Common myeloid progenitor, CD34-positive (primary cell): ENCODE measurements at regions not wholly inside any gene's neighbourhood (a gene's known extent, or its start where the extent isn't known, plus 50 kb on each side); places are given as distances from the start of the nearest gene placed in this dataset.

ENCODE experiments used
- CTCF ChIA-PET: fragments of 350-600 bp; sonication (Branson Sonifier 250); formaldehyde crosslinking; loops from one replicate; lab custom pipeline; 2021; ENCODE audit warnings: antibody characterized with exemption; lab: Charles Lee
- POLR2A ChIA-PET: fragments of 350-600 bp; sonication (Branson Sonifier 250); formaldehyde crosslinking; loops from one replicate; lab custom pipeline; 2021; ENCODE audit warnings: antibody characterized with exemption; lab: Charles Lee
- DNase-seq, 3 donors: peaks; one replicate each; pipeline versions ENCODE4 v3.0.0 to v3.0.0-alpha.2; 2013
- H3K27ac ChIP-seq, 2 experiments: 1 replicate in 1 of 2; 2 replicates in 1 of 2; pipeline ENCODE4 v1.7.0; 2013; ENCODE audit warnings: inconsistent platforms in 2 of 2, low read length in 2 of 2, mild to moderate bottlenecking in 2 of 2, low read depth in 1 of 2, moderate library complexity in 1 of 2; ENCODE audit not compliant: severe bottlenecking in 2 of 2, insufficient read depth in 1 of 2, poor library complexity in 1 of 2
- H3K27me3 ChIP-seq, 5 experiments: replicated peaks in 2 of 5; 1 replicate in 3 of 5; 2 replicates in 2 of 5; pipeline versions ENCODE4 v1.6.1 to v1.7.0; 2013; ENCODE audit warnings: low read length in 4 of 5, mild to moderate bottlenecking in 2 of 5, moderate library complexity in 2 of 5, inconsistent platforms in 1 of 5; ENCODE audit not compliant: insufficient read depth in 5 of 5, control insufficient read depth in 4 of 5
- H3K36me3 ChIP-seq, 4 experiments: 1 replicate in 2 of 4; 2 replicates in 2 of 4; pipeline versions ENCODE4 v1.6.1 to v1.7.0; 2013; ENCODE audit warnings: low read length in 3 of 4, control low read depth in 1 of 4, mild to moderate bottlenecking in 1 of 4; ENCODE audit not compliant: control insufficient read depth in 4 of 4, insufficient read depth in 4 of 4
- H3K4me1 ChIP-seq, 4 experiments: 1 replicate in 3 of 4; 2 replicates in 1 of 4; pipeline versions ENCODE4 v1.6.1 to v1.7.1; 2013; ENCODE audit warnings: low read length in 3 of 4, mild to moderate bottlenecking in 3 of 4, control low read depth in 1 of 4, inconsistent platforms in 1 of 4, moderate library complexity in 1 of 4; ENCODE audit not compliant: control insufficient read depth in 4 of 4, insufficient read depth in 4 of 4; ENCODE audit errors: control extremely low read depth in 1 of 4
- H3K4me3 ChIP-seq, 7 experiments: 1 replicate in 4 of 7; 2 replicates in 3 of 7; pipeline versions ENCODE4 v1.5.1 to v1.7.0; 2013; ENCODE audit warnings: mild to moderate bottlenecking in 7 of 7, low read length in 6 of 7, moderate library complexity in 6 of 7, inconsistent platforms in 2 of 7, low read depth in 2 of 7, control low read depth in 1 of 7; ENCODE audit not compliant: insufficient read depth in 4 of 7, control insufficient read depth in 1 of 7; ENCODE audit errors: extremely low read depth in 1 of 7
- H3K9me3 ChIP-seq, 5 experiments: 1 replicate in 4 of 5; 2 replicates in 1 of 5; pipeline versions ENCODE4 v1.6.1 to v1.7.1; 2013; ENCODE audit warnings: low read length in 4 of 5, mild to moderate bottlenecking in 2 of 5, inconsistent platforms in 1 of 5, low read depth in 1 of 5, moderate library complexity in 1 of 5; ENCODE audit not compliant: control insufficient read depth in 4 of 5, insufficient read depth in 2 of 5; ENCODE audit errors: control extremely low read depth in 1 of 5
- WGBS: methylation state at CpG from one replicate; pipeline ENCODE4 v1.1.5; 2013; ENCODE audit not compliant: insufficient coverage; 5-methylcytosine and 5-hydroxymethylcytosine counted together

- Histone ChIP-seq H3K4me1 (no peaks in the 10 kb centered on the region), H3K9me3 (no peaks in the 10 kb centered on the region), H3K27ac (no peak overlapping the region), H3K36me3 (no peaks in the 10 kb centered on the region), H3K27me3 (peaks cover 0 to 2% (median 0%) of the 10 kb centered on the region in 5 experiments), H3K4me3 (no peak overlapping the region)
- ChIA-PET POLR2A (no interaction called here), CTCF (no interaction called here)
- WGBS: 100% methylated on average over 1 of the region's 5 CpGs
- DNase-seq: peak in 1 of 3 donors; percentile 10
These were observed 450.7 kb downstream of the TSHZ3 start for GRCh38 chr19:30898353-30899103.

GRCh38 chr19:30897553-30897952 lies 451.7 kb downstream of the TSHZ3 start:
- 100% methylated on average over 6 of the region's 7 CpGs for WGBS
- Histone ChIP-seq H3K4me3 (no peak overlapping the region), H3K27me3 (no peaks in the 10 kb centered on the region), H3K4me1 (no peaks in the 10 kb centered on the region), H3K27ac (no peak overlapping the region), H3K9me3 (no peaks in the 10 kb centered on the region), H3K36me3 (no peaks in the 10 kb centered on the region)
- CTCF ChIA-PET: no interaction called here
- no peak for DNase-seq
- POLR2A ChIA-PET: no interaction called here

- no peak for DNase-seq
- Histone ChIP-seq H3K4me1 (no peaks in the 10 kb centered on the region), H3K9me3 (no peaks in the 10 kb centered on the region), H3K27me3 (no peaks in the 10 kb centered on the region), H3K4me3 (no peak overlapping the region), H3K36me3 (no peaks in the 10 kb centered on the region), H3K27ac (no peak overlapping the region)
- ChIA-PET POLR2A (no interaction called here), CTCF (interaction anchor here (0.8 to 1.8 kb wide), 3 partner anchors 97 to 112 kb away, joined by 3 to 7 read pairs (median 3); no protein-coding TSS in a partner anchor)
- WGBS: 100% methylated on average over 1 of the region's 3 CpGs
These were observed 452.2 kb downstream of the TSHZ3 start for GRCh38 chr19:30897034-30897433.

GRCh38 chr19:30896554-30896953 lies 452.7 kb downstream of the TSHZ3 start:
- ChIA-PET CTCF (interaction anchor here (0.6 to 1.8 kb wide), 5 partner anchors 42 to 112 kb away, joined by 3 to 7 read pairs (median 3); no protein-coding TSS in a partner anchor), POLR2A (no interaction called here)
- Histone ChIP-seq H3K9me3 (no peaks in the 10 kb centered on the region), H3K27ac (no peak overlapping the region), H3K27me3 (no peaks in the 10 kb centered on the region), H3K4me3 (no peak overlapping the region), H3K36me3 (no peaks in the 10 kb centered on the region), H3K4me1 (no peaks in the 10 kb centered on the region)
- DNase-seq: no peak
- no CpG with 5 or more reads among the region's 1 CpG for WGBS

- ChIA-PET POLR2A (no interaction called here), CTCF (interaction anchor here (0.6 to 1.8 kb wide), 6 partner anchors 41 to 111 kb away, joined by 3 to 7 read pairs (median 3); no protein-coding TSS in a partner anchor)
- no peaks in the 10 kb centered on the region for H3K27me3 ChIP-seq
- no peaks in the 10 kb centered on the region for H3K36me3 ChIP-seq
- WGBS: 83% methylated on average over 2 of the region's 3 CpGs
- no peak overlapping the region for H3K4me3 ChIP-seq
- peak; percentile 10 to 42 (median 40) for DNase-seq
- no peak overlapping the region for H3K27ac ChIP-seq
- H3K9me3 ChIP-seq: no peaks in the 10 kb centered on the region
- H3K4me1 ChIP-seq: no peaks in the 10 kb centered on the region
These were observed 453.3 kb downstream of the TSHZ3 start for GRCh38 chr19:30895946-30896345.

GRCh38 chr19:30891051-30891450 lies 458.2 kb downstream of the TSHZ3 start:
- ChIA-PET POLR2A (no interaction called here), CTCF (no interaction called here)
- Histone ChIP-seq H3K9me3 (no peaks in the 10 kb centered on the region), H3K4me1 (peaks cover 0 to 7% (median 2%) of the 10 kb centered on the region in 4 experiments), H3K27me3 (no peaks in the 10 kb centered on the region), H3K4me3 (no peak overlapping the region), H3K27ac (no peak overlapping the region), H3K36me3 (no peaks in the 10 kb centered on the region)
- no CpG with 5 or more reads among the region's 4 CpGs for WGBS
- DNase-seq: no peak

GRCh38 chr19:30890033-30890432 lies 459.2 kb downstream of the TSHZ3 start:
- H3K27me3 ChIP-seq: no peaks in the 10 kb centered on the region
- H3K36me3 ChIP-seq: no peaks in the 10 kb centered on the region
- no peaks in the 10 kb centered on the region for H3K9me3 ChIP-seq
- POLR2A ChIA-PET: no interaction called here
- no peak for DNase-seq
- WGBS: no CpG with 5 or more reads among the region's 2 CpGs
- CTCF ChIA-PET: interaction anchor here (1.3 to 1.5 kb wide), 2 partner anchors 104 to 105 kb away, joined by 3 read pairs; no protein-coding TSS in a partner anchor
- H3K27ac ChIP-seq: no peak overlapping the region
- peaks cover 0 to 7% (median 2%) of the 10 kb centered on the region in 4 experiments for H3K4me1 ChIP-seq
- H3K4me3 ChIP-seq: no peak overlapping the region
